Activated naive CD4-positive, alpha-beta T cell treated with anti-CD3 and anti-CD28 coated beads, Interleukin-2, amount 50 U/mL, for 72 hours (primary cell): ENCODE measurements at regions not wholly inside any gene's neighbourhood (a gene's known extent, or its start where the extent isn't known, plus 50 kb on each side); places are given as distances from the start of the nearest gene placed in this dataset.

Source experiments
- ATAC-seq, 2 donors: fragments of 150-1000 bp; cut with Tn5 transposase; 2 replicates each; pipeline ENCODE4 v1.10.0; 2021; ENCODE audit warnings: mild to moderate bottlenecking in 2 of 2, moderate library complexity in 2 of 2
- DNase-seq, 2 donors: peaks; one replicate each; pipeline ENCODE4 v3.0.0; 2021 to 2022; ENCODE audit warnings: low spot score in 2 of 2
- H3K27ac Mint-ChIP-seq, 2 donors: one replicate each; pipeline ENCODE4 v1.8.0; 2022; ENCODE audit warnings: mild to moderate bottlenecking in 2 of 2, mixed read lengths in 2 of 2
- H3K36me3 Mint-ChIP-seq, 2 donors: one replicate each; pipeline ENCODE4 v1.8.0; 2022; ENCODE audit warnings: mixed read lengths in 2 of 2
- H3K9me3 Mint-ChIP-seq, 2 donors: one replicate each; pipeline ENCODE4 v1.8.0; 2022; ENCODE audit warnings: mixed read lengths in 2 of 2

GRCh38 chr6:121020656-121021055, 313.6 kb downstream of the TBC1D32 start:
- H3K9me3 Mint-ChIP-seq = peaks cover 0 to 13% of the 10 kb centered on the region in 2 donors
- no peak for ATAC-seq
- no peaks in the 10 kb centered on the region for H3K36me3 Mint-ChIP-seq
- no peak for DNase-seq
- H3K27ac Mint-ChIP-seq = no peak overlapping the region

GRCh38 chr6:121008553-121008952, 325.7 kb downstream of the TBC1D32 start:
- ATAC-seq (no peak), DNase-seq (no peak)
- Mint-ChIP-seq H3K27ac (no peak overlapping the region), H3K36me3 (no peaks in the 10 kb centered on the region), H3K9me3 (peaks cover 0 to 3% of the 10 kb centered on the region in 2 donors)

GRCh38 chr6:121006024-121006423, 328.3 kb downstream of the TBC1D32 start:
- Mint-ChIP-seq H3K36me3 (no peaks in the 10 kb centered on the region), H3K9me3 (peaks cover 8 to 16% of the 10 kb centered on the region in 2 donors), H3K27ac (no peak overlapping the region)
- peak in 1 of 2 donors; percentile 92 for ATAC-seq
- no peak for DNase-seq

GRCh38 chr6:121000381-121000780, 333.9 kb downstream of the TBC1D32 start:
- Mint-ChIP-seq H3K27ac (no peak overlapping the region), H3K9me3 (peaks cover 13 to 14% of the 10 kb centered on the region in 2 donors), H3K36me3 (no peaks in the 10 kb centered on the region)
- DNase-seq (no peak), ATAC-seq (no peak)

- Mint-ChIP-seq H3K9me3 (peaks cover 0 to 6% of the 10 kb centered on the region in 2 donors), H3K36me3 (no peaks in the 10 kb centered on the region), H3K27ac (no peak overlapping the region)
- DNase-seq (no peak), ATAC-seq (no peak)
Measured at GRCh38 chr6:120996340-120996739, 337.9 kb downstream of the TBC1D32 start.

GRCh38 chr6:120994573-120994967, 339.7 kb downstream of the TBC1D32 start:
- H3K27ac Mint-ChIP-seq = no peak overlapping the region
- ATAC-seq (no peak), DNase-seq (no peak)
- no peaks in the 10 kb centered on the region for H3K9me3 Mint-ChIP-seq
- no peaks in the 10 kb centered on the region for H3K36me3 Mint-ChIP-seq

- no peaks in the 10 kb centered on the region for H3K9me3 Mint-ChIP-seq
- H3K27ac Mint-ChIP-seq = no peak overlapping the region
- no peaks in the 10 kb centered on the region for H3K36me3 Mint-ChIP-seq
- DNase-seq (no peak), ATAC-seq (no peak)
Measured at GRCh38 chr6:120993929-120994572, 340.2 kb downstream of the TBC1D32 start.

GRCh38 chr6:120992257-120992656, 342.0 kb downstream of the TBC1D32 start:
- no peak for DNase-seq
- H3K9me3 Mint-ChIP-seq = no peaks in the 10 kb centered on the region
- H3K36me3 Mint-ChIP-seq = no peaks in the 10 kb centered on the region
- no peak for ATAC-seq
- H3K27ac Mint-ChIP-seq = no peak overlapping the region

- no peaks in the 10 kb centered on the region for H3K9me3 Mint-ChIP-seq
- ATAC-seq (no peak), DNase-seq (no peak)
- H3K27ac Mint-ChIP-seq = no peak overlapping the region
- no peaks in the 10 kb centered on the region for H3K36me3 Mint-ChIP-seq
Measured at GRCh38 chr6:120990866-120991265, 343.4 kb downstream of the TBC1D32 start.

- no peak for ATAC-seq
- Mint-ChIP-seq H3K27ac (no peak overlapping the region), H3K9me3 (no peaks in the 10 kb centered on the region), H3K36me3 (no peaks in the 10 kb centered on the region)
- no peak for DNase-seq
Measured at GRCh38 chr6:120981835-120982234, 352.4 kb downstream of the TBC1D32 start.

- DNase-seq (no peak), ATAC-seq (no peak)
- Mint-ChIP-seq H3K27ac (no peak overlapping the region), H3K36me3 (no peaks in the 10 kb centered on the region), H3K9me3 (peaks cover 0 to 3% of the 10 kb centered on the region in 2 donors)
Measured at GRCh38 chr6:120966321-120966720, 368.0 kb downstream of the TBC1D32 start.

GRCh38 chr6:120965814-120966213, 368.5 kb downstream of the TBC1D32 start:
- Mint-ChIP-seq H3K27ac (no peak overlapping the region), H3K9me3 (peaks cover 0 to 3% of the 10 kb centered on the region in 2 donors), H3K36me3 (no peaks in the 10 kb centered on the region)
- DNase-seq (no peak), ATAC-seq (peak in 1 of 2 donors; percentile 43)

- Mint-ChIP-seq H3K36me3 (no peaks in the 10 kb centered on the region), H3K27ac (no peak overlapping the region), H3K9me3 (no peaks in the 10 kb centered on the region)
- DNase-seq (no peak), ATAC-seq (peak in 1 of 2 donors; percentile 16)
Measured at GRCh38 chr6:120960761-120961160, 373.5 kb downstream of the TBC1D32 start.

- Mint-ChIP-seq H3K9me3 (no peaks in the 10 kb centered on the region), H3K27ac (no peak overlapping the region)
- no peak for ATAC-seq
Measured at GRCh38 chr6:120954111-120954510, 380.2 kb downstream of the TBC1D32 start.

GRCh38 chr6:120951258-120951657, 383.0 kb downstream of the TBC1D32 start:
- Mint-ChIP-seq H3K27ac (no peak overlapping the region), H3K9me3 (no peaks in the 10 kb centered on the region), H3K36me3 (no peaks in the 10 kb centered on the region)
- DNase-seq = no peak
- ATAC-seq = no peak

More at GRCh38 chr6:120954111-120954510, 380.2 kb downstream of the TBC1D32 start:
- no peak for DNase-seq
- H3K36me3 Mint-ChIP-seq = no peaks in the 10 kb centered on the region

- Mint-ChIP-seq H3K27ac (no peak overlapping the region), H3K36me3 (no peaks in the 10 kb centered on the region), H3K9me3 (peaks cover 0 to 3% of the 10 kb centered on the region in 2 donors)
- no peak for ATAC-seq
- DNase-seq = no peak
Measured at GRCh38 chr6:120947111-120947510, 387.2 kb downstream of the TBC1D32 start.

- Mint-ChIP-seq H3K27ac (no peak overlapping the region), H3K9me3 (peaks cover 0 to 3% of the 10 kb centered on the region in 2 donors), H3K36me3 (no peaks in the 10 kb centered on the region)
- DNase-seq = no peak
- ATAC-seq = no peak
Measured at GRCh38 chr6:120945905-120946594, 388.2 kb downstream of the TBC1D32 start.
